Hepatocyte (in vitro differentiated cells): ENCODE measurements at regions not wholly inside any gene's neighbourhood (a gene's known extent, or its start where the extent isn't known, plus 50 kb on each side); places are given as distances from the start of the nearest gene placed in this dataset.

Experiments
- DNase-seq: peaks from one replicate; pipeline ENCODE4 v3.0.0-alpha.2; 2016; ENCODE audit warnings: low spot score
- H2AFZ ChIP-seq: fragments of 200-600 bp; sonication (generic); 2 replicates; pipeline ENCODE4 v1.6.0; 2016; ENCODE audit warnings: antibody characterized with exemption, mild to moderate bottlenecking
- H3K27ac ChIP-seq: fragments of 200-600 bp; sonication (generic); 2 replicates; pipeline ENCODE4 v1.5.1; 2016; ENCODE audit warnings: mild to moderate bottlenecking
- H3K27me3 ChIP-seq: fragments of 200-600 bp; sonication (generic); 2 replicates; pipeline ENCODE4 v1.6.1; 2016
- H3K36me3 ChIP-seq: fragments of 200-600 bp; sonication (generic); replicated peaks from 2 replicates; pipeline ENCODE4 v1.5.1; 2016; ENCODE audit warnings: low read depth; ENCODE audit not compliant: insufficient read depth
- H3K4me1 ChIP-seq: fragments of 200-600 bp; sonication (generic); 2 replicates; pipeline ENCODE4 v1.5.1; 2016; ENCODE audit warnings: mild to moderate bottlenecking, moderate library complexity; ENCODE audit not compliant: insufficient read depth
- H3K4me2 ChIP-seq: fragments of 200-600 bp; sonication (generic); 2 replicates; pipeline ENCODE4 v1.6.0; 2016
- H3K4me3 ChIP-seq: fragments of 200-600 bp; sonication (generic); 2 replicates; pipeline ENCODE4 v1.5.1; 2016; ENCODE audit warnings: mild to moderate bottlenecking
- H3K79me2 ChIP-seq: fragments of 200-600 bp; sonication (generic); 2 replicates; pipeline ENCODE4 v1.6.0; 2017; ENCODE audit warnings: mild to moderate bottlenecking
- H3K9me2 ChIP-seq: fragments of 200-600 bp; sonication (generic); replicated peaks from 2 replicates; pipeline ENCODE4 v1.6.0; 2017; ENCODE audit warnings: mild to moderate bottlenecking; ENCODE audit not compliant: insufficient read depth
- H3K9me3 ChIP-seq: fragments of 200-600 bp; sonication (generic); 2 replicates; pipeline ENCODE4 v1.5.1; 2016; ENCODE audit warnings: low read depth, mild to moderate bottlenecking
- H4K20me1 ChIP-seq: fragments of 200-600 bp; sonication (generic); 2 replicates; pipeline ENCODE4 v1.6.0; 2016; ENCODE audit warnings: mild to moderate bottlenecking; ENCODE audit not compliant: insufficient read depth, poor library complexity, severe bottlenecking
- EZH2 ChIP-seq: fragments of 200-600 bp; sonication (generic); IDR thresholded peaks from 2 replicates; pipeline ENCODE4 v1.6.1; 2016; ENCODE audit warnings: antibody characterized with exemption, mild to moderate bottlenecking, borderline replicate concordance
- EZH2phosphoT487 ChIP-seq: fragments of 200-600 bp; sonication (generic); IDR thresholded peaks from one replicate; pipeline ENCODE4 v1.6.1; 2018; ENCODE audit warnings: antibody characterized with exemption, mild to moderate bottlenecking, low read depth, moderate library complexity; ENCODE audit not compliant: unreplicated experiment, severe bottlenecking
- WGBS: methylation state at CpG from one replicate; pipeline ENCODE4 v1.1.6; 2016; ENCODE audit warnings: low lambda C conversion rate; ENCODE audit errors: missing lambda C conversion rate; 5-methylcytosine and 5-hydroxymethylcytosine counted together
- TF ChIP-seq, protein P1 (sequence below): fragments of 200-600 bp; sonication (generic); IDR thresholded peaks from 2 replicates; pipeline ENCODE4 v1.5.1; 2016; ENCODE audit warnings: antibody characterized with exemption, mild to moderate bottlenecking; ENCODE audit not compliant: poor library complexity

DNA sequence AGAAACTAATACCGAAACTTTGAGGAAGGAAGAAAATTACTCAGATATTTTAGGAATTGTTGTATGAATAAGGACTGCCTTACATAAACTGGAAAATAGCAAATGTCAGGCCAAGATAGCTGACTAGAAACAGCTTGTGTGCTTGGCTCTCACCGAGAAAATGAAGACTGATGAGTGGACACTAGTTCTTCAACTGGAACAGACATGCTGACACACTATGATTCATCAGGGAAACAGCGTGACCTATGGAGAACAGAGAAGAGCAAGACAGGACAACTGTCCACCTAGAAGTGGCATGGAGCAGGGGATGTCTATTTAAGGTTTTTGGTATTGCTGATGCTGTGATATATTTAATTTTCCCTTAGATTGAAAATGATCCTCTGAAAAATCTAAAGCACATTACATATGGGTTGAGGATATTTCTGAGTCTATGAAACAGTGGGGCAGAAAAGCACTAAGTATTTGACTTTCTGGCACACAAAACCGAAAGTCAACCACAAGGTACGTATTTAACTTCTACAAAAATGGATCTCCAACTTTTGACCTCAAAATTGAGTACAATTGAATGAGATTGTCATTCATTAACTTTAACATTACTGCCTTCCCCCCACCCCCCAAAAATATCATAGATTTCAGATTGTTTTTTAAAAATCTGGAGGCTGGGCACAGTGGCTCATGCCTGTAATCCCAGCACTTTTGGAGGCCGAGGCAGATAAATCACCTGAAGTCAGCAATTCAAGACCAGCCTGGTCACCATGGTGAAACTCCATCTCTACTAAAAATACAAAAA is 863.2 kb downstream of the LRFN5 start:
- H3K9me2 ChIP-seq, result no peaks in the 10 kb centered on the region
- no peaks in the 10 kb centered on the region for H3K9me3 ChIP-seq
- WGBS, result 92% methylated on average over 6 of the region's 6 CpGs
- no peaks in the 10 kb centered on the region for H3K4me1 ChIP-seq
- no peaks in the 10 kb centered on the region for H3K79me2 ChIP-seq
- TF ChIP-seq EZH2 (no peak), EZH2phosphoT487 (no peak)
- TF ChIP-seq, protein P1, sequence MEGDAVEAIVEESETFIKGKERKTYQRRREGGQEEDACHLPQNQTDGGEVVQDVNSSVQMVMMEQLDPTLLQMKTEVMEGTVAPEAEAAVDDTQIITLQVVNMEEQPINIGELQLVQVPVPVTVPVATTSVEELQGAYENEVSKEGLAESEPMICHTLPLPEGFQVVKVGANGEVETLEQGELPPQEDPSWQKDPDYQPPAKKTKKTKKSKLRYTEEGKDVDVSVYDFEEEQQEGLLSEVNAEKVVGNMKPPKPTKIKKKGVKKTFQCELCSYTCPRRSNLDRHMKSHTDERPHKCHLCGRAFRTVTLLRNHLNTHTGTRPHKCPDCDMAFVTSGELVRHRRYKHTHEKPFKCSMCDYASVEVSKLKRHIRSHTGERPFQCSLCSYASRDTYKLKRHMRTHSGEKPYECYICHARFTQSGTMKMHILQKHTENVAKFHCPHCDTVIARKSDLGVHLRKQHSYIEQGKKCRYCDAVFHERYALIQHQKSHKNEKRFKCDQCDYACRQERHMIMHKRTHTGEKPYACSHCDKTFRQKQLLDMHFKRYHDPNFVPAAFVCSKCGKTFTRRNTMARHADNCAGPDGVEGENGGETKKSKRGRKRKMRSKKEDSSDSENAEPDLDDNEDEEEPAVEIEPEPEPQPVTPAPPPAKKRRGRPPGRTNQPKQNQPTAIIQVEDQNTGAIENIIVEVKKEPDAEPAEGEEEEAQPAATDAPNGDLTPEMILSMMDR, result no peak
- H2AFZ ChIP-seq, result no peak overlapping the region
- no peak overlapping the region for H3K4me3 ChIP-seq
- no peaks in the 10 kb centered on the region for H3K36me3 ChIP-seq
- no peak for DNase-seq
- H4K20me1 ChIP-seq, result no peaks in the 10 kb centered on the region
- no peak overlapping the region for H3K4me2 ChIP-seq
- H3K27me3 ChIP-seq, result no peaks in the 10 kb centered on the region
- no peak overlapping the region for H3K27ac ChIP-seq

DNA sequence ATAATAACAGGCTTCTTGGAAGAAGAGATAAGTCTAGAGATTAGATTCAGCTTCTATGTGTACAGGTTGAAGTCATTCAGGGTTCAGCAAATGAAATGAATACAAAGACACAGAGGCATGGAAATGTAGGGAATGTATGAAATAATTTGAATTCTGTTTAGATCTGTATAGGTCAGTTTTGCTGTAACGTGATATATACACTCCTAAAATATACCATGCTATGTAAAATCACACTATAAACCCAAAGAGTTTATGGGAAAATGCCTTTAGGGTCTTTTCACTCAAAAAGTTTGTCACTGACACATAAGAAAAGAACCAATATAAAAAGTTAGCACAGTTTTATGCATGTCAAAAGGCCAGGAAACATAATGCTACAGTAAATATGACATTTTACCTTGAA is 854.0 kb downstream of the LRFN5 start:
- no peaks in the 10 kb centered on the region for H3K9me2 ChIP-seq
- H3K27me3 ChIP-seq, result no peaks in the 10 kb centered on the region
- TF ChIP-seq, protein P1, result no peak
- TF ChIP-seq EZH2 (no peak), EZH2phosphoT487 (no peak)
- peaks cover 6% of the 10 kb centered on the region for H3K4me1 ChIP-seq
- no peaks in the 10 kb centered on the region for H3K79me2 ChIP-seq
- H3K4me3 ChIP-seq, result no peak overlapping the region
- DNase-seq, result no peak
- no peak overlapping the region for H3K27ac ChIP-seq
- no peaks in the 10 kb centered on the region for H3K36me3 ChIP-seq
- H4K20me1 ChIP-seq, result no peaks in the 10 kb centered on the region
- H3K4me2 ChIP-seq, result no peak overlapping the region
- no peaks in the 10 kb centered on the region for H3K9me3 ChIP-seq
- H2AFZ ChIP-seq, result no peak overlapping the region
- 30% methylated on average over 1 of the region's 1 CpG for WGBS

DNA sequence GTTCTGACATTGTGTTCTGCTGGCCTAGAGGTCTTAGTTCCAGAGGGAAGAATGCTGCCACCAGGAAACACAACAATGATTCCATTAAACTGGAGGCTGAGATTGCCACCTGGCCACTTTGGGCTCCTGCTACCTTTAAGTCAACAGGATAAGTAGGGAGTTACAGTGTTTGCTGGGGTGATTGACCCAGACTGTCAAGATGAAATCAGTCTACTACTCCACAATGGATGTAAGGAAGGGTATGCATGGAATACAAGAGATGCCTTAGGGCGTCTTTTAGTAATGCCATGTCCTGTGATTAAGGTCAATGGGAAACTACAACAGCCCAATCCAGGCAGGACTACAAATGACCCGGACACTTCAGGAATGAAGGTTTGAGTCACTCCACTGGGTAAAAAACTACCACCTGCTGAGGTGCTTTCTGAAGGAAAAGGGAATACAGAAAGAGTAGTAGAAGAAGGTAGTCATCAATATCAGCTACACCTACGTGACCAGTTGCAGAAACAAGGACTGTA is 852.6 kb downstream of the LRFN5 start:
- 91% methylated on average over 3 of the region's 3 CpGs for WGBS
- no peaks in the 10 kb centered on the region for H4K20me1 ChIP-seq
- H3K4me1 ChIP-seq, result peaks cover 6% of the 10 kb centered on the region
- H3K9me2 ChIP-seq, result no peaks in the 10 kb centered on the region
- no peak overlapping the region for H3K4me3 ChIP-seq
- no peaks in the 10 kb centered on the region for H3K79me2 ChIP-seq
- DNase-seq, result no peak
- H3K27ac ChIP-seq, result no peak overlapping the region
- TF ChIP-seq, protein P1, result no peak
- TF ChIP-seq EZH2 (no peak), EZH2phosphoT487 (no peak)
- H3K4me2 ChIP-seq, result no peak overlapping the region
- H3K27me3 ChIP-seq, result no peaks in the 10 kb centered on the region
- no peak overlapping the region for H2AFZ ChIP-seq
- no peaks in the 10 kb centered on the region for H3K36me3 ChIP-seq
- H3K9me3 ChIP-seq, result no peaks in the 10 kb centered on the region
